Kidney capillary endothelial cell (primary cell): ENCODE measurements at regions not wholly inside any gene's neighbourhood (a gene's known extent, or its start where the extent isn't known, plus 50 kb on each side); places are given as distances from the start of the nearest gene placed in this dataset.

Source experiments
- DNase-seq: peaks from one replicate; pipeline ENCODE4 v3.0.0-alpha.2; 2018; ENCODE audit warnings: low spot score

- DNase-seq: no peak
Measured at GRCh38 chr1:219669556-219669955, 56.7 kb upstream of the ZC3H11B start.

GRCh38 chr1:219669042-219669441 lies 56.1 kb upstream of the ZC3H11B start:
- no peak for DNase-seq

GRCh38 chr1:219668446-219668845 lies 55.5 kb upstream of the ZC3H11B start:
- no peak for DNase-seq

- peak; percentile 9 for DNase-seq
Measured at GRCh38 chr1:219666242-219666641, 53.3 kb upstream of the ZC3H11B start.

GRCh38 chr1:219665089-219665488 lies 52.2 kb upstream of the ZC3H11B start:
- no peak for DNase-seq

GRCh38 chr1:219664310-219665029 lies 51.6 kb upstream of the ZC3H11B start:
- no peak for DNase-seq
